Activated CD8-positive, alpha-beta T cell treated with anti-CD3 and anti-CD28 coated beads, Interleukin-2, amount 10 ng/mL, durations not matched to agents 7 days and 5 days (primary cell): ENCODE measurements at regions not wholly inside any gene's neighbourhood (a gene's known extent, or its start where the extent isn't known, plus 50 kb on each side); places are given as distances from the start of the nearest gene placed in this dataset.
"Not testable (repeated sequence)": the region's sequence is repeated elsewhere in the genome, so short reads cannot be mapped to it uniquely, and the experiment has no call there.

ENCODE experiments used
- ATAC-seq: fragments of 150-1000 bp; cut with Tn5 transposase; one replicate; pipeline ENCODE4 v1.10.0; 2021; ENCODE audit warnings: moderate library complexity
- CTCF ChIA-PET: fragments of 350-600 bp; sonication (Branson Sonifier 250); formaldehyde crosslinking; loops from one replicate; lab custom pipeline; 2021; ENCODE audit warnings: antibody characterized with exemption; lab: Charles Lee
- POLR2A ChIA-PET: fragments of 350-600 bp; sonication (Branson Sonifier 250); formaldehyde crosslinking; loops from one replicate; lab custom pipeline; 2021; ENCODE audit warnings: antibody characterized with exemption; lab: Charles Lee
- DNase-seq: peaks from one replicate; pipeline ENCODE4 v3.0.0-alpha.2; 2020
- H3K27ac Mint-ChIP-seq: one replicate; pipeline ENCODE4 v1.8.0; 2021; ENCODE audit warnings: mild to moderate bottlenecking, mixed read lengths
- H3K27me3 Mint-ChIP-seq: one replicate; pipeline ENCODE4 v1.8.0; 2021; ENCODE audit warnings: low read depth, mixed read lengths
- H3K36me3 Mint-ChIP-seq: one replicate; pipeline ENCODE4 v1.8.0; 2021; ENCODE audit warnings: low read depth, mixed read lengths
- H3K4me1 Mint-ChIP-seq: one replicate; pipeline ENCODE4 v1.8.0; 2021; ENCODE audit warnings: low read depth, mixed read lengths
- H3K4me3 Mint-ChIP-seq: one replicate; pipeline ENCODE4 v1.8.0; 2021; ENCODE audit warnings: mild to moderate bottlenecking, mixed read lengths
- H3K9me3 Mint-ChIP-seq: one replicate; pipeline ENCODE4 v1.8.0; 2022; ENCODE audit warnings: mixed read lengths; ENCODE audit not compliant: insufficient read depth

- POLR2A ChIA-PET, result no interaction called here
- H3K4me1 Mint-ChIP-seq, result no peaks in the 10 kb centered on the region
These were observed 73.6 kb upstream of the FBXO33 start for GRCh38 chr14:39505812-39506211.

DNA sequence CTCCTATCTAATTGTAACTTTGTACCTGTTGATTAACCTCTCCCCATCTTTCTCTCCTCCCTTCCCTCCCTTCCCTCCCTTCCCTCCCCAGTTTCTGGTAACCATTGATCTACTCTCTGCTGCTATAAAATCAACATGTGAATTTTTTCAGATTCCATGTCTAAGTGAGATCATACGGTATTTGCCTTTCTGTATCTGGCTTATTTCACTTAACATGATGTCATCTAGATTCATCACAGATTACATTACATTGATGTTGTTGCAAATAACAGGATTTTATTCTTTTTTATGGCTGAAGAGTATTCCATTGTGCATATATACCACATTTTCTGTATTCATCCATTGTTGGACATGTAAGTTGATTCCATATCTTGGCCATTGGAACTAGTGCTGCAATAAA, 68.0 kb upstream of the FBXO33 start:
- no peak for DNase-seq
- Mint-ChIP-seq H3K4me3 (no peak overlapping the region), H3K36me3 (no peaks in the 10 kb centered on the region), H3K27me3 (no peaks in the 10 kb centered on the region), H3K9me3 (no peaks in the 10 kb centered on the region), H3K4me1 (no peaks in the 10 kb centered on the region), H3K27ac (no peak overlapping the region)
- ChIA-PET POLR2A (no interaction called here), CTCF (no interaction called here)
- ATAC-seq, result no peak

More at GRCh38 chr14:39505812-39506211, 73.6 kb upstream of the FBXO33 start:
- no peaks in the 10 kb centered on the region for H3K36me3 Mint-ChIP-seq
- H3K4me3 Mint-ChIP-seq, result no peak overlapping the region
- DNase-seq, result no peak
- H3K9me3 Mint-ChIP-seq, result peaks cover 11% of the 10 kb centered on the region
- no peak overlapping the region for H3K27ac Mint-ChIP-seq
- no peak for ATAC-seq
- CTCF ChIA-PET, result no interaction called here
- no peaks in the 10 kb centered on the region for H3K27me3 Mint-ChIP-seq

GRCh38 chr14:39499514-39499913, 67.3 kb upstream of the FBXO33 start:
- DNase-seq (no peak), ATAC-seq (no peak)
- Mint-ChIP-seq H3K4me3 (no peak overlapping the region), H3K36me3 (no peaks in the 10 kb centered on the region), H3K27ac (no peak overlapping the region), H3K27me3 (no peaks in the 10 kb centered on the region), H3K9me3 (no peaks in the 10 kb centered on the region), H3K4me1 (no peaks in the 10 kb centered on the region)
- CTCF ChIA-PET, result no interaction called here
- POLR2A ChIA-PET, result no interaction called here

DNA sequence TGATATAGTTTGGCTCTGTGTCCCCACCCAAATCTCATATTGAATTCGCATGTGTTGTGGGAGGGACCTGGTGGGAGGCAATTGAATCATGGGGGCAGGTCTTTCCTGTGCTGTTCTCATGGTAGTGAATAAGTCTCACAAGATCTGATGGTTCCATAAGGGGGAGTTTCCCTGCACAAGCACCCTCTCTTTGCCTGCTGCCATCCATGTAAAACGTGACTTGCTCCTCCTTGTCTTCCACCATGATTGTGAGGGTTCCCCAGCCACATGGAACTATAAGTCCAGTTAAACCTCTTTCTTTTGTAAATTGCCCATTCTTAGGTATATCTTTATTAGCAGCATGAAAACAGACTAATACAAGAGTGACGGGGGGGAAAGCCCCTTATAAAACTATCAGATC, 65.4 kb upstream of the FBXO33 start:
- H3K4me3 Mint-ChIP-seq, POLR2A ChIA-PET, CTCF ChIA-PET, DNase-seq, H3K27ac Mint-ChIP-seq, H3K36me3 Mint-ChIP-seq, H3K9me3 Mint-ChIP-seq, H3K27me3 Mint-ChIP-seq, ATAC-seq, H3K4me1 Mint-ChIP-seq: not testable (repeated sequence)

DNA sequence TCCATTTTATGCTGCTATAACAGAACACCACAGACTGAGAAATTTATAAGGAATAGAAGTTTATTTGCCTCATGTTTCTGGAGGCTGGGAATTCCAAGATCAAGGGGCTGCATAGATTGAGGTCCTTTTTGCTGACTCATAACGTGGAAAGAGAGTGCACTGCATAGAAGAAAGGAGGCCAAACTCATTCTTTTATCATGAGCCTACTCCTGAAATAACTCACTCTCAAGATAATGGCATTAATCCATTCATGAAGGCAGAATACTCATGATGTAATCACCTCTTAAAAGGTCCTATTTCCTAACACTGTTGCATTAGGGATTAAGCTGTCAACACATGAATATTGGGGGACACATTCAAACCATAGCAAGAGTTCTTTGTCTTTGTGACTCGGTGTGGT, 60.0 kb upstream of the FBXO33 start:
- ChIA-PET CTCF (no interaction called here), POLR2A (no interaction called here)
- Mint-ChIP-seq H3K4me3 (no peak overlapping the region), H3K4me1 (no peaks in the 10 kb centered on the region), H3K9me3 (no peaks in the 10 kb centered on the region), H3K27ac (no peak overlapping the region), H3K27me3 (peaks cover 3% of the 10 kb centered on the region), H3K36me3 (no peaks in the 10 kb centered on the region)
- DNase-seq (no peak), ATAC-seq (no peak)

DNA sequence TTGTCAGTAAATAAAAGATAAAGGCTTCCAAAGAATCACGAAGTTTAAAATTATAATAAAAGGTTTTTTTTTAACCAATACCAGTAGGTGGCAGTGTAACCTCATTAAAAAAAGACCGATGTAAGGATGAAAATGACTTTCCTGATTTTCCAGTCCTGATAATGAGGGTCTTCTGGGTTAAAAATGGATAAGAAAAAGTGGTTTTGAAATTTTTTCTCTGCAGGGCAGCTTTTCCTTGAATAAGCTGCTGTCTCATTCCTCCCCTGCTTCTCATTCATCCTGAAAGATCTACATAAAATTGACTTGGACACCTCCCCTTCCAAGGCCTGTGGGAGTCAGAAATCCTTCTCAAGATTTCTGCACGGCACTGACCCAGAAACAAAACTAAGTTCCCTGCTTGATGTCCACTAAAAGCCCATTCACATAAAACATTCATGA, 58.9 kb upstream of the FBXO33 start:
- no peak overlapping the region for H3K27ac Mint-ChIP-seq
- POLR2A ChIA-PET, result no interaction called here
- no peaks in the 10 kb centered on the region for H3K9me3 Mint-ChIP-seq
- CTCF ChIA-PET, result no interaction called here
- no peak for ATAC-seq
- no peak for DNase-seq
- H3K4me1 Mint-ChIP-seq, result no peaks in the 10 kb centered on the region
- H3K27me3 Mint-ChIP-seq, result peaks cover 3% of the 10 kb centered on the region
- H3K4me3 Mint-ChIP-seq, result no peak overlapping the region
- no peaks in the 10 kb centered on the region for H3K36me3 Mint-ChIP-seq

- no peak overlapping the region for H3K4me3 Mint-ChIP-seq
- H3K4me1 Mint-ChIP-seq, result no peaks in the 10 kb centered on the region
- ATAC-seq (no peak), DNase-seq (no peak)
- ChIA-PET CTCF (no interaction called here), POLR2A (interaction anchor here (0.6 kb wide), 1 partner anchor 355 kb away, joined by 4 read pairs; no protein-coding TSS in a partner anchor)
- no peaks in the 10 kb centered on the region for H3K36me3 Mint-ChIP-seq
- peaks cover 3% of the 10 kb centered on the region for H3K27me3 Mint-ChIP-seq
- no peak overlapping the region for H3K27ac Mint-ChIP-seq
- H3K9me3 Mint-ChIP-seq, result no peaks in the 10 kb centered on the region
These were observed 56.4 kb upstream of the FBXO33 start for GRCh38 chr14:39488600-39488999.

DNA sequence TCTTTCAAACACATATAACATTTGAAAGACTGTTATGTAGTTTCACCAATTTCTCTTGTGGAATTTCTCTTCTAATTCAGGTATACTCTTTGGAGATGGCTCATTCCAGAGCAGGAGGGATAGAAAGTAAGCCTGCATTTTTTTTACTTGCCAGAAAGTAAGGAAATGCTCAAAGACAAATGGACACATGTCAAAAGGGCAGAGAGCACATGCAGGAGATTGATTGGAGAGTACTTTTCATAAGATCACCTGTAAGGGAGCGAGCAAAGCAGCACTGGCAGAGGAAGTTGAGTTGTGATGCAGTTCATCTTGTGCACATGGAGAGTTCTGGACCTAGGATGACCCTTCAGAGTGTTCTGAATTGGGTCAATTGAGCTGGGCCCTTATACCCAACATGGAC, 51.4 kb upstream of the FBXO33 start:
- Mint-ChIP-seq H3K4me3 (no peak overlapping the region), H3K27ac (no peak overlapping the region), H3K4me1 (no peaks in the 10 kb centered on the region), H3K9me3 (no peaks in the 10 kb centered on the region), H3K27me3 (no peaks in the 10 kb centered on the region), H3K36me3 (no peaks in the 10 kb centered on the region)
- ATAC-seq (no peak), DNase-seq (no peak)
- POLR2A ChIA-PET, result no interaction called here
- CTCF ChIA-PET, result no interaction called here
